Keratinocyte (primary cell): ENCODE measurements at regions not wholly inside any gene's neighbourhood (a gene's known extent, or its start where the extent isn't known, plus 50 kb on each side); places are given as distances from the start of the nearest gene placed in this dataset.

Experiments
- EZH2 ChIP-seq: IDR thresholded peaks from one replicate; pipeline ENCODE4 v1.6.1; 2012; ENCODE audit warnings: inconsistent platforms, mild to moderate bottlenecking, low read length, moderate library complexity
- TF ChIP-seq, protein P1 (sequence below), 3 experiments: IDR thresholded peaks in 1 of 3; conservative IDR thresholded peaks in 1 of 3; optimal IDR thresholded peaks in 1 of 3; 2 replicates in 2 of 3; 3 replicates in 1 of 3; pipeline versions ENCODE3 to v1.5.1; 2011; ENCODE audit warnings: low read length in 3 of 3, mild to moderate bottlenecking in 3 of 3, moderate library complexity in 2 of 3, control low read depth in 1 of 3, inconsistent platforms in 1 of 3; ENCODE audit not compliant: insufficient read depth in 2 of 3; ENCODE audit errors: extremely low read depth in 1 of 3

GRCh38 chr2:185215497-185215896, 523.1 kb upstream of the FSIP2 start:
- TF ChIP-seq, protein P1, sequence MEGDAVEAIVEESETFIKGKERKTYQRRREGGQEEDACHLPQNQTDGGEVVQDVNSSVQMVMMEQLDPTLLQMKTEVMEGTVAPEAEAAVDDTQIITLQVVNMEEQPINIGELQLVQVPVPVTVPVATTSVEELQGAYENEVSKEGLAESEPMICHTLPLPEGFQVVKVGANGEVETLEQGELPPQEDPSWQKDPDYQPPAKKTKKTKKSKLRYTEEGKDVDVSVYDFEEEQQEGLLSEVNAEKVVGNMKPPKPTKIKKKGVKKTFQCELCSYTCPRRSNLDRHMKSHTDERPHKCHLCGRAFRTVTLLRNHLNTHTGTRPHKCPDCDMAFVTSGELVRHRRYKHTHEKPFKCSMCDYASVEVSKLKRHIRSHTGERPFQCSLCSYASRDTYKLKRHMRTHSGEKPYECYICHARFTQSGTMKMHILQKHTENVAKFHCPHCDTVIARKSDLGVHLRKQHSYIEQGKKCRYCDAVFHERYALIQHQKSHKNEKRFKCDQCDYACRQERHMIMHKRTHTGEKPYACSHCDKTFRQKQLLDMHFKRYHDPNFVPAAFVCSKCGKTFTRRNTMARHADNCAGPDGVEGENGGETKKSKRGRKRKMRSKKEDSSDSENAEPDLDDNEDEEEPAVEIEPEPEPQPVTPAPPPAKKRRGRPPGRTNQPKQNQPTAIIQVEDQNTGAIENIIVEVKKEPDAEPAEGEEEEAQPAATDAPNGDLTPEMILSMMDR (optimal IDR thresholded peaks at IDR 0.05 in 1 of 3, IDR thresholded peaks at IDR 0.05 in 1 of 3, conservative IDR thresholded peaks at IDR 0.05 in 1 of 3; ENCODE audit: extremely low read depth in 1 of 3, insufficient read depth in 2 of 3, low read length in 3 of 3): no peak
- TF ChIP-seq EZH2: no peak
